CD4-positive, alpha-beta memory T cell (primary cell): ENCODE measurements at regions not wholly inside any gene's neighbourhood (a gene's known extent, or its start where the extent isn't known, plus 50 kb on each side); places are given as distances from the start of the nearest gene placed in this dataset.
"Not testable (repeated sequence)": the region's sequence is repeated elsewhere in the genome, so short reads cannot be mapped to it uniquely, and the experiment has no call there.

Source experiments
- CTCF ChIA-PET: fragments of 350-600 bp; sonication (Branson Sonifier 250); formaldehyde crosslinking; loops from one replicate; lab custom pipeline; 2021; ENCODE audit warnings: inconsistent platforms; ENCODE audit not compliant: partially characterized antibody; lab: Charles Lee
- POLR2A ChIA-PET: fragments of 350-600 bp; sonication (Branson Sonifier 250); formaldehyde crosslinking; loops from one replicate; lab custom pipeline; 2021; ENCODE audit not compliant: partially characterized antibody; lab: Charles Lee
- DNase-seq, 5 donors: peaks; one replicate each; pipeline versions ENCODE4 v3.0.0 to v3.0.0-alpha.2; 2020 to 2022; ENCODE audit warnings: mixed read lengths in 1 of 5
- H3K27ac ChIP-seq: one replicate; pipeline ENCODE4 v1.7.0; 2013; ENCODE audit warnings: low read depth, low read length
- H3K27me3 ChIP-seq: 2 replicates; pipeline ENCODE4 v1.7.0; 2013; ENCODE audit warnings: mild to moderate bottlenecking, low read length, moderate library complexity; ENCODE audit not compliant: insufficient read depth
- H3K36me3 ChIP-seq: 2 replicates; pipeline ENCODE4 v1.7.0; 2013; ENCODE audit warnings: mild to moderate bottlenecking, low read length, moderate library complexity; ENCODE audit not compliant: insufficient read depth
- H3K4me1 ChIP-seq: 2 replicates; pipeline ENCODE4 v1.7.0; 2013; ENCODE audit warnings: mild to moderate bottlenecking, low read length, moderate library complexity; ENCODE audit not compliant: insufficient read depth
- H3K4me3 ChIP-seq, 2 donors: one replicate each; pipeline ENCODE4 v1.7.0; 2013; ENCODE audit warnings: low read length in 2 of 2, mild to moderate bottlenecking in 1 of 2
- H3K9me3 ChIP-seq, 2 donors: one replicate each; pipeline ENCODE4 v1.7.0; 2013; ENCODE audit warnings: low read length in 2 of 2, control low read depth in 1 of 2; ENCODE audit not compliant: control insufficient read depth in 1 of 2
- H3K27ac Mint-ChIP-seq, 7 donors: one replicate each; pipeline ENCODE4 v1.8.0; 2020 to 2021; ENCODE audit warnings: mixed read lengths in 7 of 7, mild to moderate bottlenecking in 6 of 7, inconsistent platforms in 3 of 7, moderate library complexity in 3 of 7
- H3K27me3 Mint-ChIP-seq, 2 donors: one replicate each; pipeline ENCODE4 v1.8.0; 2020 to 2021; ENCODE audit warnings: mixed read lengths in 2 of 2
- H3K36me3 Mint-ChIP-seq, 2 donors: one replicate each; pipeline ENCODE4 v1.8.0; 2020 to 2021; ENCODE audit warnings: mixed read lengths in 2 of 2, inconsistent platforms in 1 of 2, mild to moderate bottlenecking in 1 of 2
- H3K4me1 Mint-ChIP-seq, 4 donors: one replicate each; pipeline ENCODE4 v1.8.0; 2020 to 2021; ENCODE audit warnings: mixed read lengths in 4 of 4, mild to moderate bottlenecking in 1 of 4
- H3K4me3 Mint-ChIP-seq, 8 donors: one replicate each; pipeline ENCODE4 v1.8.0; 2020 to 2021; ENCODE audit warnings: mixed read lengths in 8 of 8, mild to moderate bottlenecking in 7 of 8, moderate library complexity in 6 of 8, inconsistent platforms in 3 of 8
- H3K9me3 Mint-ChIP-seq, 8 donors: one replicate each; pipeline ENCODE4 v1.8.0; 2020 to 2021; ENCODE audit warnings: mixed read lengths in 8 of 8, mild to moderate bottlenecking in 5 of 8, inconsistent platforms in 3 of 8, moderate library complexity in 1 of 8
- intact Hi-C: fragments of 100-400 bp; cut with micrococcal nuclease; formaldehyde crosslinking; loops from one replicate; pipeline ENCODE4 v1.15.1; 2023

- POLR2A ChIA-PET = no interaction called here
- H3K4me3 Mint-ChIP-seq = no peak overlapping the region
- intact Hi-C loops = no loop called here
- Histone ChIP-seq H3K9me3 (no peaks in the 10 kb centered on the region), H3K4me1 (no peaks in the 10 kb centered on the region), H3K27me3 (no peaks in the 10 kb centered on the region), H3K36me3 (no peaks in the 10 kb centered on the region), H3K4me3 (no peak overlapping the region), H3K27ac (no peak overlapping the region)
- H3K9me3 Mint-ChIP-seq = peaks cover 0 to 4% (median under 1%) of the 10 kb centered on the region in 8 donors
- DNase-seq = no peak
- no peaks in the 10 kb centered on the region for H3K36me3 Mint-ChIP-seq
- CTCF ChIA-PET = no interaction called here
- no peaks in the 10 kb centered on the region for H3K4me1 Mint-ChIP-seq
- no peak overlapping the region for H3K27ac Mint-ChIP-seq
- H3K27me3 Mint-ChIP-seq = no peaks in the 10 kb centered on the region
Observed at GRCh38 chr5:93225748-93226147, 355.3 kb downstream of the NR2F1-AS1 start.

GRCh38 chr5:93224624-93225023 is 356.4 kb downstream of the NR2F1-AS1 start:
- Histone ChIP-seq H3K4me3 (no peak overlapping the region), H3K27ac (no peak overlapping the region), H3K27me3 (no peaks in the 10 kb centered on the region), H3K4me1 (no peaks in the 10 kb centered on the region), H3K36me3 (no peaks in the 10 kb centered on the region), H3K9me3 (no peaks in the 10 kb centered on the region)
- ChIA-PET CTCF (no interaction called here), POLR2A (no interaction called here)
- no peak for DNase-seq
- Mint-ChIP-seq H3K4me3 (no peak overlapping the region), H3K4me1 (no peaks in the 10 kb centered on the region), H3K27me3 (no peaks in the 10 kb centered on the region), H3K27ac (no peak overlapping the region), H3K9me3 (peaks cover 0 to 4% (median 0%) of the 10 kb centered on the region in 8 donors), H3K36me3 (no peaks in the 10 kb centered on the region)
- intact Hi-C loops = no loop called here

- no peak overlapping the region for H3K4me3 ChIP-seq
- Mint-ChIP-seq H3K27me3 (no peaks in the 10 kb centered on the region), H3K9me3 (peaks cover 0 to 3% (median 0%) of the 10 kb centered on the region in 8 donors), H3K4me3 (no peak overlapping the region), H3K4me1 (no peaks in the 10 kb centered on the region), H3K27ac (no peak overlapping the region), H3K36me3 (no peaks in the 10 kb centered on the region)
- DNase-seq = no peak
- no peaks in the 10 kb centered on the region for H3K9me3 ChIP-seq
- ChIA-PET CTCF (no interaction called here), POLR2A (no interaction called here)
- intact Hi-C loops = no loop called here
- H3K4me1 ChIP-seq = no peaks in the 10 kb centered on the region
- H3K27ac ChIP-seq = no peak overlapping the region
- no peaks in the 10 kb centered on the region for H3K27me3 ChIP-seq
- no peaks in the 10 kb centered on the region for H3K36me3 ChIP-seq
Observed at GRCh38 chr5:93221773-93222172, 359.2 kb downstream of the NR2F1-AS1 start.

GRCh38 chr5:93220431-93220830 is 360.6 kb downstream of the NR2F1-AS1 start:
- H3K27ac ChIP-seq = no peak overlapping the region
- H3K4me1 ChIP-seq = no peaks in the 10 kb centered on the region
- CTCF ChIA-PET = no interaction called here

GRCh38 chr5:93219641-93220145 is 361.3 kb downstream of the NR2F1-AS1 start:
- no peaks in the 10 kb centered on the region for H3K9me3 ChIP-seq
- H3K27ac ChIP-seq = no peak overlapping the region
- no peaks in the 10 kb centered on the region for H3K4me1 Mint-ChIP-seq
- no peaks in the 10 kb centered on the region for H3K36me3 Mint-ChIP-seq
- no peaks in the 10 kb centered on the region for H3K36me3 ChIP-seq
- ChIA-PET POLR2A (no interaction called here), CTCF (no interaction called here)
- intact Hi-C loops = no loop called here
- H3K27me3 ChIP-seq = no peaks in the 10 kb centered on the region
- H3K4me3 Mint-ChIP-seq = no peak overlapping the region
- H3K27me3 Mint-ChIP-seq = no peaks in the 10 kb centered on the region
- H3K27ac Mint-ChIP-seq = no peak overlapping the region
- DNase-seq = no peak
- no peak overlapping the region for H3K4me3 ChIP-seq
- H3K9me3 Mint-ChIP-seq = no peaks in the 10 kb centered on the region
- H3K4me1 ChIP-seq = no peaks in the 10 kb centered on the region

More at GRCh38 chr5:93220431-93220830, 360.6 kb downstream of the NR2F1-AS1 start:
- Mint-ChIP-seq H3K4me1 (no peaks in the 10 kb centered on the region), H3K9me3 (no peaks in the 10 kb centered on the region), H3K27me3 (no peaks in the 10 kb centered on the region), H3K36me3 (no peaks in the 10 kb centered on the region), H3K4me3 (no peak overlapping the region), H3K27ac (no peak overlapping the region)
- no peaks in the 10 kb centered on the region for H3K27me3 ChIP-seq
- no peaks in the 10 kb centered on the region for H3K9me3 ChIP-seq
- intact Hi-C loops = no loop called here
- POLR2A ChIA-PET = no interaction called here
- no peak overlapping the region for H3K4me3 ChIP-seq
- no peak for DNase-seq
- no peaks in the 10 kb centered on the region for H3K36me3 ChIP-seq

- H3K36me3 Mint-ChIP-seq, H3K27ac Mint-ChIP-seq, DNase-seq, intact Hi-C loops, H3K4me1 Mint-ChIP-seq, H3K27me3 ChIP-seq, H3K27me3 Mint-ChIP-seq, H3K4me1 ChIP-seq, H3K9me3 ChIP-seq, H3K36me3 ChIP-seq, H3K9me3 Mint-ChIP-seq, CTCF ChIA-PET, H3K4me3 Mint-ChIP-seq, POLR2A ChIA-PET, H3K27ac ChIP-seq, H3K4me3 ChIP-seq: not testable (repeated sequence)
Observed at GRCh38 chr5:93213111-93213794, 367.8 kb downstream of the NR2F1-AS1 start.

- Histone ChIP-seq H3K4me1 (no peaks in the 10 kb centered on the region), H3K27me3 (no peaks in the 10 kb centered on the region), H3K36me3 (no peaks in the 10 kb centered on the region), H3K27ac (no peak overlapping the region), H3K9me3 (no peaks in the 10 kb centered on the region), H3K4me3 (no peak overlapping the region)
- Mint-ChIP-seq H3K27me3 (no peaks in the 10 kb centered on the region), H3K4me1 (no peaks in the 10 kb centered on the region), H3K9me3 (peaks cover 0 to 6% (median 2%) of the 10 kb centered on the region in 8 donors), H3K36me3 (no peaks in the 10 kb centered on the region), H3K4me3 (no peak overlapping the region), H3K27ac (no peak overlapping the region)
- POLR2A ChIA-PET = no interaction called here
- CTCF ChIA-PET = no interaction called here
- intact Hi-C loops = no loop called here
- DNase-seq = no peak
Observed at GRCh38 chr5:93209476-93209875, 371.5 kb downstream of the NR2F1-AS1 start.
